GM12892 (cell line): ENCODE measurements at regions not wholly inside any gene's neighbourhood (a gene's known extent, or its start where the extent isn't known, plus 50 kb on each side); places are given as distances from the start of the nearest gene placed in this dataset.

Source experiments
- POLR2A ChIP-seq: IDR thresholded peaks from 2 replicates; pipeline ENCODE4 v1.6.1; 2011; ENCODE audit warnings: low read depth, low read length, control low read depth
- TAF1 ChIP-seq: IDR thresholded peaks from 2 replicates; pipeline ENCODE4 v1.6.1; 2011; ENCODE audit warnings: low read depth, mild to moderate bottlenecking, control low read depth, low read length, borderline replicate concordance

- TF ChIP-seq POLR2A = no peak
- TF ChIP-seq TAF1 = no peak
Measured at GRCh38 chr9:90107726-90108655, 503.2 kb downstream of the GADD45G start.
